ENCODE measurements at regions not wholly inside any gene's neighbourhood (a gene's known extent, or its start where the extent isn't known, plus 50 kb on each side); places are given as distances from the start of the nearest gene placed in this dataset.
"Not testable (repeated sequence)": the region's sequence is repeated elsewhere in the genome, so short reads cannot be mapped to it uniquely, and the experiment has no call there.

- Mint-ChIP-seq H3K27ac (no peak overlapping the region), H3K4me1 (peaks cover 3% of the 10 kb centered on the region), H3K4me3 (no peak overlapping the region)
Observed at GRCh38 chr6:5906340-5906670, 100.4 kb downstream of the NRN1 start.

GRCh38 chr6:5905431-5906339 lies 101.0 kb downstream of the NRN1 start:
- Mint-ChIP-seq H3K9me3 (no peaks in the 10 kb centered on the region), H3K4me1 (peaks cover 3% of the 10 kb centered on the region), H3K27me3 (no peaks in the 10 kb centered on the region), H3K36me3 (no peaks in the 10 kb centered on the region), H3K4me3 (no peak overlapping the region), H3K27ac (no peak overlapping the region)

More at GRCh38 chr6:5906340-5906670, 100.4 kb downstream of the NRN1 start:
- Mint-ChIP-seq H3K27me3 (no peaks in the 10 kb centered on the region), H3K36me3 (peaks cover under 1% of the 10 kb centered on the region), H3K9me3 (no peaks in the 10 kb centered on the region)

- H3K4me3 Mint-ChIP-seq: no peak overlapping the region
- no peaks in the 10 kb centered on the region for H3K27me3 Mint-ChIP-seq
- H3K4me1 Mint-ChIP-seq: peaks cover under 1% of the 10 kb centered on the region
- no peak overlapping the region for H3K27ac Mint-ChIP-seq
- H3K9me3 Mint-ChIP-seq: no peaks in the 10 kb centered on the region
- H3K36me3 Mint-ChIP-seq: no peaks in the 10 kb centered on the region
Observed at GRCh38 chr6:5904532-5904931, 102.2 kb downstream of the NRN1 start.

- Mint-ChIP-seq H3K27ac (no peak overlapping the region), H3K4me1 (no peaks in the 10 kb centered on the region), H3K27me3 (no peaks in the 10 kb centered on the region), H3K9me3 (no peaks in the 10 kb centered on the region), H3K36me3 (no peaks in the 10 kb centered on the region), H3K4me3 (no peak overlapping the region)
Observed at GRCh38 chr6:5899216-5900045, 107.3 kb downstream of the NRN1 start.

- H3K27me3 Mint-ChIP-seq: no peaks in the 10 kb centered on the region
- H3K9me3 Mint-ChIP-seq: no peaks in the 10 kb centered on the region
- H3K4me1 Mint-ChIP-seq: no peaks in the 10 kb centered on the region
- peak overlapping the region; percentile 3 for H3K27ac Mint-ChIP-seq
- no peaks in the 10 kb centered on the region for H3K36me3 Mint-ChIP-seq
- H3K4me3 Mint-ChIP-seq: no peak overlapping the region
Observed at GRCh38 chr6:5898563-5898962, 108.2 kb downstream of the NRN1 start.

- Mint-ChIP-seq H3K36me3 (no peaks in the 10 kb centered on the region), H3K27me3 (no peaks in the 10 kb centered on the region), H3K27ac (no peak overlapping the region), H3K9me3 (no peaks in the 10 kb centered on the region), H3K4me1 (no peaks in the 10 kb centered on the region), H3K4me3 (no peak overlapping the region)
Observed at GRCh38 chr6:5898102-5898501, 108.6 kb downstream of the NRN1 start.

GRCh38 chr6:5896476-5897200 lies 110.1 kb downstream of the NRN1 start:
- peaks cover 8% of the 10 kb centered on the region for H3K4me1 Mint-ChIP-seq
- H3K27ac Mint-ChIP-seq: no peak overlapping the region
- no peaks in the 10 kb centered on the region for H3K9me3 Mint-ChIP-seq
- H3K4me3 Mint-ChIP-seq: no peak overlapping the region
- H3K27me3 Mint-ChIP-seq: no peaks in the 10 kb centered on the region
- H3K36me3 Mint-ChIP-seq: no peaks in the 10 kb centered on the region

- peaks cover 8% of the 10 kb centered on the region for H3K4me1 Mint-ChIP-seq
- no peak overlapping the region for H3K27ac Mint-ChIP-seq
- H3K36me3 Mint-ChIP-seq: no peaks in the 10 kb centered on the region
- H3K9me3 Mint-ChIP-seq: no peaks in the 10 kb centered on the region
- H3K27me3 Mint-ChIP-seq: no peaks in the 10 kb centered on the region
- H3K4me3 Mint-ChIP-seq: no peak overlapping the region
Observed at GRCh38 chr6:5894357-5894756, 112.4 kb downstream of the NRN1 start.

GRCh38 chr6:5893295-5893694 lies 113.4 kb downstream of the NRN1 start:
- H3K4me3 Mint-ChIP-seq: no peak overlapping the region
- no peaks in the 10 kb centered on the region for H3K9me3 Mint-ChIP-seq
- no peaks in the 10 kb centered on the region for H3K36me3 Mint-ChIP-seq
- peaks cover 8% of the 10 kb centered on the region for H3K4me1 Mint-ChIP-seq
- H3K27ac Mint-ChIP-seq: no peak overlapping the region
- no peaks in the 10 kb centered on the region for H3K27me3 Mint-ChIP-seq

GRCh38 chr6:5892669-5893068 lies 114.1 kb downstream of the NRN1 start:
- Mint-ChIP-seq H3K4me3 (peak overlapping the region; percentile 90), H3K9me3 (no peaks in the 10 kb centered on the region), H3K27ac (peak overlapping the region; percentile 91), H3K4me1 (peaks cover 8% of the 10 kb centered on the region), H3K36me3 (no peaks in the 10 kb centered on the region), H3K27me3 (no peaks in the 10 kb centered on the region)

- H3K36me3 Mint-ChIP-seq: peaks cover 3% of the 10 kb centered on the region
- H3K27ac Mint-ChIP-seq: no peak overlapping the region
- H3K4me1 Mint-ChIP-seq: peaks cover 19% of the 10 kb centered on the region
- no peaks in the 10 kb centered on the region for H3K27me3 Mint-ChIP-seq
- H3K9me3 Mint-ChIP-seq: peaks cover 4% of the 10 kb centered on the region
- no peak overlapping the region for H3K4me3 Mint-ChIP-seq
Observed at GRCh38 chr6:5878792-5879191, 127.9 kb downstream of the NRN1 start.

- peaks cover 11% of the 10 kb centered on the region for H3K9me3 Mint-ChIP-seq
Observed at GRCh38 chr6:5876076-5876475, 130.6 kb downstream of the NRN1 start.

GRCh38 chr6:5873976-5874375 lies 132.7 kb downstream of the NRN1 start:
- Mint-ChIP-seq H3K4me1 (peaks cover 50% of the 10 kb centered on the region), H3K9me3 (peaks cover 11% of the 10 kb centered on the region)
- not testable (repeated sequence) for H3K27me3 Mint-ChIP-seq, H3K36me3 Mint-ChIP-seq, H3K27ac Mint-ChIP-seq, H3K4me3 Mint-ChIP-seq

More at GRCh38 chr6:5876076-5876475, 130.6 kb downstream of the NRN1 start:
- Mint-ChIP-seq H3K36me3 (peaks cover 5% of the 10 kb centered on the region), H3K4me1 (peaks cover 36% of the 10 kb centered on the region), H3K27me3 (no peaks in the 10 kb centered on the region), H3K27ac (no peak overlapping the region), H3K4me3 (no peak overlapping the region)

GRCh38 chr6:5871296-5871695 lies 135.4 kb downstream of the NRN1 start:
- no peak overlapping the region for H3K27ac Mint-ChIP-seq
- no peak overlapping the region for H3K4me3 Mint-ChIP-seq
- peaks cover 56% of the 10 kb centered on the region for H3K4me1 Mint-ChIP-seq
- peaks cover 7% of the 10 kb centered on the region for H3K36me3 Mint-ChIP-seq
- H3K27me3 Mint-ChIP-seq: no peaks in the 10 kb centered on the region
- H3K9me3 Mint-ChIP-seq: peaks cover 11% of the 10 kb centered on the region

- H3K27me3 Mint-ChIP-seq: no peaks in the 10 kb centered on the region
- peaks cover 13% of the 10 kb centered on the region for H3K36me3 Mint-ChIP-seq
- peak overlapping the region; percentile 81 for H3K27ac Mint-ChIP-seq
- no peak overlapping the region for H3K4me3 Mint-ChIP-seq
- H3K9me3 Mint-ChIP-seq: peaks cover 17% of the 10 kb centered on the region
- H3K4me1 Mint-ChIP-seq: peaks cover 72% of the 10 kb centered on the region
Observed at GRCh38 chr6:5869676-5870075, 137.0 kb downstream of the NRN1 start.

Data from activated naive CD4-positive, alpha-beta T cell treated with anti-CD3 and anti-CD28 coated beads, Interleukin-2, amount 50 U/mL, for 24 hours (primary cell).